Astrocyte (in vitro differentiated cells and primary cell): ENCODE measurements at regions not wholly inside any gene's neighbourhood (a gene's known extent, or its start where the extent isn't known, plus 50 kb on each side); places are given as distances from the start of the nearest gene placed in this dataset.

Experiments used
- DNase-seq: peaks from one replicate; pipeline ENCODE4 v3.0.0-alpha.2; 2010; ENCODE audit warnings: low read depth
- FAIRE-seq: peaks from 2 replicates; lab custom pipeline; 2011; peaks lifted over from hg19 to GRCh38; lab: Jason Lieb, UNC
- H2AFZ ChIP-seq: 2 replicates; pipeline ENCODE4 v1.6.0; 2012; ENCODE audit warnings: low read depth, low read length, inconsistent platforms
- H3K27ac ChIP-seq: 2 replicates; pipeline ENCODE4 v1.5.1; 2011; ENCODE audit warnings: low read depth, low read length, inconsistent platforms
- H3K27me3 ChIP-seq: 2 replicates; pipeline ENCODE4 v1.6.0; 2011; ENCODE audit warnings: low read length, inconsistent platforms; ENCODE audit not compliant: insufficient read depth
- H3K36me3 ChIP-seq: 2 replicates; pipeline ENCODE4 v1.5.1; 2011; ENCODE audit warnings: low read length, inconsistent platforms; ENCODE audit not compliant: insufficient read depth
- H3K4me1 ChIP-seq: 2 replicates; pipeline ENCODE4 v1.5.1; 2011; ENCODE audit warnings: low read length, inconsistent platforms; ENCODE audit not compliant: insufficient read depth
- H3K4me2 ChIP-seq: 2 replicates; pipeline ENCODE4 v1.6.0; 2012; ENCODE audit warnings: low read length, inconsistent platforms
- H3K4me3 ChIP-seq: 2 replicates; pipeline ENCODE4 v1.5.1; 2011; ENCODE audit warnings: low read depth, mild to moderate bottlenecking, low read length, inconsistent platforms; ENCODE audit not compliant: insufficient read depth
- H3K79me2 ChIP-seq: 2 replicates; pipeline ENCODE4 v1.6.0; 2012; ENCODE audit warnings: mild to moderate bottlenecking, low read length, inconsistent platforms; ENCODE audit not compliant: insufficient read depth
- H3K9ac ChIP-seq: 2 replicates; pipeline ENCODE4 v1.6.0; 2012; ENCODE audit warnings: mild to moderate bottlenecking, low read length, inconsistent platforms
- H3K9me3 ChIP-seq: 2 replicates; pipeline ENCODE4 v1.5.1; 2012; ENCODE audit warnings: low read depth, mild to moderate bottlenecking, low read length, inconsistent platforms; ENCODE audit not compliant: insufficient read depth
- H4K20me1 ChIP-seq: 2 replicates; pipeline ENCODE4 v1.6.0; 2012; ENCODE audit warnings: low read length, inconsistent platforms; ENCODE audit not compliant: insufficient read depth
- H3K27ac Mint-ChIP-seq: one replicate; pipeline ENCODE4 v1.8.0; 2021; ENCODE audit warnings: mild to moderate bottlenecking, mixed read lengths; ENCODE audit not compliant: unreplicated experiment
- H3K27me3 Mint-ChIP-seq: one replicate; pipeline ENCODE4 v1.8.0; 2021; ENCODE audit warnings: low read depth, mixed read lengths; ENCODE audit not compliant: unreplicated experiment
- H3K36me3 Mint-ChIP-seq: one replicate; pipeline ENCODE4 v1.8.0; 2021; ENCODE audit warnings: low read depth, mixed read lengths; ENCODE audit not compliant: unreplicated experiment
- H3K4me1 Mint-ChIP-seq: one replicate; pipeline ENCODE4 v1.8.0; 2021; ENCODE audit warnings: low read depth, mixed read lengths; ENCODE audit not compliant: unreplicated experiment
- H3K4me3 Mint-ChIP-seq: one replicate; pipeline ENCODE4 v1.8.0; 2021; ENCODE audit warnings: mild to moderate bottlenecking, moderate library complexity, mixed read lengths; ENCODE audit not compliant: unreplicated experiment
- H3K9me3 Mint-ChIP-seq: one replicate; pipeline ENCODE4 v1.8.0; 2021; ENCODE audit warnings: mild to moderate bottlenecking, mixed read lengths; ENCODE audit not compliant: unreplicated experiment
- CTCF ChIP-seq: IDR thresholded peaks from 2 replicates; pipeline ENCODE4 v1.5.1; 2011; ENCODE audit warnings: low read depth, mild to moderate bottlenecking, inconsistent platforms, low read length, moderate library complexity; ENCODE audit not compliant: insufficient read depth
- EZH2 ChIP-seq: IDR thresholded peaks from 2 replicates; pipeline ENCODE4 v1.6.1; 2012; ENCODE audit warnings: mild to moderate bottlenecking, low read length, inconsistent platforms; ENCODE audit not compliant: insufficient read depth

DNA sequence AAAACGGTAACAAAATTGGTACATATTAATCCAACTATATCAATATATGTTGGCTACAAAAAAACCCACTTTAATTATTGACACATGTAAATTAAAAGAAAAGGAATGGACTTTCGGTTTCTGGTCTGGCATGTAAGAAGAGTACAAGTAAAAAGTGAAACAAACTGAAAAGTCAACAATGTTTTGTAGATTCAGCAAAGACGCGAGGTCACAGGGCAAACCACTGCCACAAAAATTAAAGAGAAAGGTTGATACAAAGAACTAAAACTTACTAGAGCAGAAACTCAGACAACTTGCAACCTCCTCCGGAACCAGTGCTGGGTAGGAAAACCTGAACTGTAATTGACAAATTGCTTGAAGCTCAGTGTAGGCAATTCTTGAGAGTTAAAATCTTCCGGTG is 110.6 kb upstream of the ARPP21 start:
- Mint-ChIP-seq H3K36me3 (no peaks in the 10 kb centered on the region), H3K4me3 (no peak overlapping the region), H3K27ac (no peak overlapping the region), H3K9me3 (no peaks in the 10 kb centered on the region), H3K27me3 (no peaks in the 10 kb centered on the region), H3K4me1 (peaks cover 6% of the 10 kb centered on the region)
- DNase-seq (no peak), FAIRE-seq (no peak)
- no peaks in the 10 kb centered on the region for H3K27me3 ChIP-seq
- no peak overlapping the region for H3K9ac ChIP-seq
- no peaks in the 10 kb centered on the region for H3K79me2 ChIP-seq
- H3K27ac ChIP-seq: no peak overlapping the region
- H3K4me3 ChIP-seq: no peak overlapping the region
- no peaks in the 10 kb centered on the region for H3K36me3 ChIP-seq
- no peak overlapping the region for H2AFZ ChIP-seq
- no peaks in the 10 kb centered on the region for H3K4me1 ChIP-seq
- H3K9me3 ChIP-seq: no peaks in the 10 kb centered on the region
- no peak overlapping the region for H3K4me2 ChIP-seq
- no peaks in the 10 kb centered on the region for H4K20me1 ChIP-seq
- TF ChIP-seq CTCF (no peak), EZH2 (no peak)

GRCh38 chr3:35529337-35529736 is 110.0 kb upstream of the ARPP21 start:
- DNase-seq (no peak), FAIRE-seq (no peak)
- H3K4me3 Mint-ChIP-seq: no peak overlapping the region
- Histone ChIP-seq H3K36me3 (no peaks in the 10 kb centered on the region), H3K4me1 (no peaks in the 10 kb centered on the region), H2AFZ (no peak overlapping the region), H3K4me3 (no peak overlapping the region), H3K9ac (no peak overlapping the region), H3K4me2 (no peak overlapping the region), H3K27me3 (no peaks in the 10 kb centered on the region), H4K20me1 (no peaks in the 10 kb centered on the region), H3K9me3 (no peaks in the 10 kb centered on the region), H3K79me2 (no peaks in the 10 kb centered on the region), H3K27ac (no peak overlapping the region)
- H3K4me1 Mint-ChIP-seq: peaks cover 5% of the 10 kb centered on the region
- H3K27me3 Mint-ChIP-seq: no peaks in the 10 kb centered on the region
- no peaks in the 10 kb centered on the region for H3K9me3 Mint-ChIP-seq
- TF ChIP-seq EZH2 (no peak), CTCF (no peak)
- no peak overlapping the region for H3K27ac Mint-ChIP-seq
- H3K36me3 Mint-ChIP-seq: no peaks in the 10 kb centered on the region

DNA sequence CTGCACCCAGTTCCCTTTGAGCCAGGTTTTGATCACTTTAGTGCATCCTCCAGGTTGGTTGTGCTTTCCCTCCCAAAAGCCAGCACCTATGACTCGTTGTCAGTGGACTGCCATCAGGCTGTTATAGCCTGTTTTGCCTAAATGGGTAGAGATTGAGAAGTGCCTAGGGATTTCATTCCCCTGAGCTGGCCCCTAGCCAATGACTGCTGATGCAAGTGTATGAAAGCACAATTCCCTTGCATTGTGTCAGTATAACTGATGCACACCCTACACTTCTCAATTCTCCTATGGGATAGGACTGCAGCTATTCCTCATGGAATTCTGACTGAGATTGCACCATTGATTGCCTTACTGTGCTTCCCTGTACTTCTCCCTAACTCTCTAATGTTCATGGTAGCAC is 102.1 kb upstream of the ARPP21 start:
- Mint-ChIP-seq H3K27me3 (no peaks in the 10 kb centered on the region), H3K27ac (peak overlapping the region; percentile 73), H3K4me3 (no peak overlapping the region), H3K36me3 (no peaks in the 10 kb centered on the region), H3K9me3 (no peaks in the 10 kb centered on the region), H3K4me1 (peaks cover 4% of the 10 kb centered on the region)
- Histone ChIP-seq H3K79me2 (no peaks in the 10 kb centered on the region), H4K20me1 (no peaks in the 10 kb centered on the region), H3K9me3 (no peaks in the 10 kb centered on the region), H3K36me3 (no peaks in the 10 kb centered on the region), H3K4me1 (no peaks in the 10 kb centered on the region), H3K4me2 (no peak overlapping the region), H3K9ac (no peak overlapping the region), H3K27ac (no peak overlapping the region), H3K27me3 (no peaks in the 10 kb centered on the region), H3K4me3 (no peak overlapping the region), H2AFZ (no peak overlapping the region)
- DNase-seq (no peak), FAIRE-seq (no peak)
- TF ChIP-seq EZH2: no peak
- TF ChIP-seq CTCF: no peak
